ENCODE measurements at regions not wholly inside any gene's neighbourhood (a gene's known extent, or its start where the extent isn't known, plus 50 kb on each side); places are given as distances from the start of the nearest gene placed in this dataset.

DNA sequence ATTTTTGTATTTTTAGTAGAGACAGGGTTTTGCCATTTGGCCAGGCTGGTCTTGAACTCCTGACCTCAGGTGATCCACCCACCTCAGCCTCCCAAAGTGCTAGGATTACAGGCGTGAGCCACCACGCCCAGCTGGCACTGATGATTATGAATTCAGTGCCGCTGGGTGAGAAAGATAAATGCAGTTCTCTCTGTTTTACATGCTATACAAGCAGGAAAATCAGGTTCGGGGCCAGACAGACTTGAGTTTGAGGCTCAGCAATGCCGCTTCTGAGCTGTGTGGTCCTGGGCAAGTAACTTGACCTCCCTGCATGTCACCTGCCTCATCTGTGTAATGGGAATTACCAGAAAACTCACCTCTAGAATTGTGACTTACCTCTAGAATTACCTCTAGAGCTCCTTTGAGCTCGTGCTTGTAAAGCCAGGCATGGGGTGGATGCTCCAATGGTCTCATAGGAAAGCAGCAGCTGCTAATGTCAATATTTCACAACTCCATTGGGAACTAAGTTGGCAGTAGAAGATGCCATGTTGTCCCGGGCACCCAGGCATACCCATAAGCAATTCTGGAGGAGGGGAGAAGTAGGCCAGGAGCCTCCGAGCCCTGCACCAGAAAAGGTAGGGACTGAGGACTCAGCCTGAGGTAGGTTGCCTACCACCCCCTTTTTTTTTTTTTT lies 119.8 kb upstream of the SLC25A33 start:
- TF ChIP-seq, protein P1, sequence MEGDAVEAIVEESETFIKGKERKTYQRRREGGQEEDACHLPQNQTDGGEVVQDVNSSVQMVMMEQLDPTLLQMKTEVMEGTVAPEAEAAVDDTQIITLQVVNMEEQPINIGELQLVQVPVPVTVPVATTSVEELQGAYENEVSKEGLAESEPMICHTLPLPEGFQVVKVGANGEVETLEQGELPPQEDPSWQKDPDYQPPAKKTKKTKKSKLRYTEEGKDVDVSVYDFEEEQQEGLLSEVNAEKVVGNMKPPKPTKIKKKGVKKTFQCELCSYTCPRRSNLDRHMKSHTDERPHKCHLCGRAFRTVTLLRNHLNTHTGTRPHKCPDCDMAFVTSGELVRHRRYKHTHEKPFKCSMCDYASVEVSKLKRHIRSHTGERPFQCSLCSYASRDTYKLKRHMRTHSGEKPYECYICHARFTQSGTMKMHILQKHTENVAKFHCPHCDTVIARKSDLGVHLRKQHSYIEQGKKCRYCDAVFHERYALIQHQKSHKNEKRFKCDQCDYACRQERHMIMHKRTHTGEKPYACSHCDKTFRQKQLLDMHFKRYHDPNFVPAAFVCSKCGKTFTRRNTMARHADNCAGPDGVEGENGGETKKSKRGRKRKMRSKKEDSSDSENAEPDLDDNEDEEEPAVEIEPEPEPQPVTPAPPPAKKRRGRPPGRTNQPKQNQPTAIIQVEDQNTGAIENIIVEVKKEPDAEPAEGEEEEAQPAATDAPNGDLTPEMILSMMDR (IDR thresholded peaks at IDR 0.05; ENCODE audit: extremely low read depth, insufficient read depth, missing control alignments): no peak
- DNase-seq (ENCODE audit: low spot score): no peak
- in situ Hi-C loops (cut with MboI; ENCODE audit: low pct_unique_long_range_greater_than_20kb, low sequenced_read_pairs, unreplicated experiment): no loop called here

DNA sequence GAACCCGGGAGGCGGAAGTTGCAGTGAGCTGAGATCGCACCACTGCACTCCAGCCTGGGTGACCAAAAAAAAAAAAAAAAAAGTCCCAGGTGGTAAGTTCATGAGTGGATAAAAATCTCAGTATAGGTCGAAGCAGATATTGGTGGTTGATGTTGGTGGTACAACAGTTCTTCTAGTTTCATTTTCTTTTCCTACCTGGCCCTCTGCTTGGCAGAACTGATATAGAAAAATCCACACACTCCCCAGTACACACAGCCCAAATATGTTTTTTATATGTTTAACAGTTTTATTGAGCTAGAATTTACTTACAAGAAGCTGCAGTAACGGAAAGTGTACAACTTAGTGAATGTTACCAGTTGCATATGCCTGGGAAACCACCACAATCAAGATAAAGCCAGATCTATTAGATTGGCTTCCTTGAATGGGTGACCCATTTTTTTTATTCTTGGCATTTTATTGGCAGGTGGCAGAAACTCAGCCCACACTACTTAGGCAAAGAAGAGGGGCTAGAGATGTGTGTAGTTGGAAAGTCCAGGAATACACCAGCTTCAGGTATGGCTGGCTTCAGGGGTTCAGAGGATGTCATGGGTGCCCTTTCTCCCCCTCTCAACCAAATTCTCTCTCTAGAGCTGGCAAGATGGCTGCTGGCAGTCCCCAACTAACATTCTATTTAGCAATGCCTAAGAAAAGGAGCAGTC lies 118.3 kb upstream of the SLC25A33 start:
- TF ChIP-seq, protein P1 (IDR thresholded peaks at IDR 0.05; ENCODE audit: extremely low read depth, insufficient read depth, missing control alignments): no peak
- no peak for DNase-seq (ENCODE audit: low spot score)
- in situ Hi-C loops (cut with MboI; ENCODE audit: low pct_unique_long_range_greater_than_20kb, low sequenced_read_pairs, unreplicated experiment): no loop called here

DNA sequence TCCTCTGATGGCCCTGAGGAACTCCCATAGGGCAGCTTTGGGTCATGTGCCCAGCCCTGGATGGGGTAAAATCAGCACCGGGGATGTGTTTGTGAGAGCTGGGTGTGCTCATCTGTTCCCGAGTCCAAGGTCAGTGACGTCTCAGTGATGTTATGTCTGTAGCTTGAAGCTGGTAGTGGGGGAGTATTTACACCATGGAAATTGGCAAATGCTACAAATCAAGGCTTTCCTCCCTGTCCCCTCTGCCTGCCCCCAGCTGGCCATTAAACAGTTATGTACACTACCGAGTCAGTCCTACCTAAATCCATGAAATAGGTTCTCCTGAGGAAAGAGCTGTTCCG lies 117.8 kb upstream of the SLC25A33 start:
- DNase-seq (ENCODE audit: low spot score): no peak

DNA sequence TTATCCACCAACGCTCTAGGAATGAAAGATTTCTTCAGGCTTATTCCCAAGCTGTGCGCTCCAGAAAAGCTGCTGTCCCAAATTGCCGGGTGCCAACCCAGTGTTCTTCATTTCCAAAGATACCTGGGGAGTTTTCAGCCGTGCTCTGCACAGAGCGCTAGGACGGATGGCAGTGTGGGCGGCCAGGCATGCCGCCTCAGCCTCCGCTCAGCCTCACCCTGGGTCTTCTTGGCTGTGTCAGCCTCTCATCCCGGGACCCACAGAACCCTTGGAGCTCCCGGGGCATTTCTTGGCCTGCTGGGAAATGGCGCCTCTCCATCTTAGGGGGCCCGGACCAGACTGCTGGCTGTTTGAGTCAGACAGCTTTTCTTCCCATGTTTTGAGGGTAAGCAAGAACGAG lies 116.9 kb upstream of the SLC25A33 start:
- TF ChIP-seq, protein P1 (IDR thresholded peaks at IDR 0.05; ENCODE audit: extremely low read depth, insufficient read depth, missing control alignments): no peak
- DNase-seq (ENCODE audit: low spot score): no peak
- in situ Hi-C loops (cut with MboI; ENCODE audit: low pct_unique_long_range_greater_than_20kb, low sequenced_read_pairs, unreplicated experiment): no loop called here

More for the DNA sequence above, 117.8 kb upstream of the SLC25A33 start:
- TF ChIP-seq, protein P1 (IDR thresholded peaks at IDR 0.05; ENCODE audit: extremely low read depth, insufficient read depth, missing control alignments): no peak
- in situ Hi-C loops (cut with MboI; ENCODE audit: low pct_unique_long_range_greater_than_20kb, low sequenced_read_pairs, unreplicated experiment): no loop called here

DNA sequence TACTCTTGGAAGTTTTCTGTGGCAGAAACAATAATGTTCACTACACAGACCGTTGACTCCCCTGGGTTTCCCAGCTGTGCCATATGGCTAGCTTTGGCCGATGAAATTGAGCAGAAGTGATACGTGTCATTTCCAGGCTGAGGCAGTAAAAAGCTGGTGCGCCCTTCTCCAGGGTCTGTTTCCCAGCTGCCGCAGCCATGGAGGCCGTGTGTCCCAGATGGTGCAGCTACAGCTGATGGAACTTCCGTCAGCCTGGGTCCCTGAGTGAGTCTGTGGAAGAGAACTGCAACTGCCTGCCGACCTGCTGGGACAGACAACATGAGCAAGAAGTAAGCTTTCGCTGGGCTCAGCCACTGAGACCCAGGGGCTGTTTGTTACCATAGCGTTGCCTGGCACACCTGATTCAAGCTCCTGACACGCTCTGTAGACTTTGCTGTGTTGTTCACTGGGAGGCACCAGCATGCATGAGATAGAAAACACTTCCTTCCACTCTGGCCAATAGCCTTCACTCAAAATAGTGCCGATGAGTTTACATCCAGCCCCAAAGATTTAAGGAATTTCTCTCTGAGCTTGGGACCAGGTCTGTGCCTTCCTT lies 116.3 kb upstream of the SLC25A33 start:
- no peak for DNase-seq (ENCODE audit: low spot score)
- in situ Hi-C loops (cut with MboI; ENCODE audit: low pct_unique_long_range_greater_than_20kb, low sequenced_read_pairs, unreplicated experiment): no loop called here
- TF ChIP-seq, protein P1 (IDR thresholded peaks at IDR 0.05; ENCODE audit: extremely low read depth, insufficient read depth, missing control alignments): no peak

DNA sequence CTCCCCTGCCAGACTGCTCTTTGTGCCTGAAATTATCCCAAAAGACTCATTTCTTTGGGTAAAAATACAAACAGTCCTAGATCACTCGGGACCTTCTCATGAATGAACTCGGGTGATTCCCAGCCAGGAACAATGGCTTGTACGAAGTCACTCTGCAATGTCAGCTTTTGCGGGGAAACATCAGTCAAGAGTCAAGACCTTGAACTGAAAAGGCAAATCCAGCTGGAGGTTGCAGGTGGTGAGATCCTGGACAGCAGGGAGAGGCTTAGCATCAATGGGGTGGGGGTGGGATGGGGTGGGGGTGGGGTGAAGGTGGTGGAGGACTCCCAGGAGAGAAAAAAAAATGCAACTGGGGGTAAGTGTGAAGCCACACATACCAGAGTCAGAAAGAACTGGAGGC lies 115.0 kb upstream of the SLC25A33 start:
- TF ChIP-seq, protein P1 (IDR thresholded peaks at IDR 0.05; ENCODE audit: extremely low read depth, insufficient read depth, missing control alignments): no peak
- in situ Hi-C loops (cut with MboI; ENCODE audit: low pct_unique_long_range_greater_than_20kb, low sequenced_read_pairs, unreplicated experiment): no loop called here
- DNase-seq (ENCODE audit: low spot score): no peak
